Suprapubic skin (tissue), 4 donors: ENCODE measurements at regions not wholly inside any gene's neighbourhood (a gene's known extent, or its start where the extent isn't known, plus 50 kb on each side); places are given as distances from the start of the nearest gene placed in this dataset.

Experiments
- DNase-seq, 2 donors: peaks; one replicate each; pipeline ENCODE4 v3.0.0-alpha.2; 2019; ENCODE audit warnings: low spot score in 2 of 2
- H3K27ac ChIP-seq: fragments of 200-600 bp; sonication (generic); one replicate; pipeline ENCODE4 v1.5.1; 2019
- H3K27me3 ChIP-seq: fragments of 200-600 bp; sonication (generic); one replicate; pipeline ENCODE4 v1.5.1; 2019
- H3K36me3 ChIP-seq: fragments of 200-600 bp; sonication (generic); one replicate; pipeline ENCODE4 v1.5.1; 2019
- H3K4me1 ChIP-seq: fragments of 200-600 bp; sonication (generic); one replicate; pipeline ENCODE4 v1.5.1; 2019
- H3K4me3 ChIP-seq: fragments of 200-600 bp; sonication (generic); one replicate; pipeline ENCODE4 v1.5.1; 2019; ENCODE audit warnings: mild to moderate bottlenecking
- H3K9me3 ChIP-seq: fragments of 200-600 bp; sonication (generic); one replicate; pipeline ENCODE4 v1.5.1; 2019
- CTCF ChIP-seq, 2 donors: fragments of 200-600 bp in 1 of 2; fragments of 450-650 bp in 1 of 2; sonication (generic) in 1 of 2; IDR thresholded peaks; one replicate each; pipeline ENCODE4 v1.5.1; 2016 to 2019; ENCODE audit warnings: antibody characterized with exemption in 2 of 2, mild to moderate bottlenecking in 1 of 2, moderate library complexity in 1 of 2
- EP300 ChIP-seq: sonication (generic); formaldehyde crosslinking; IDR thresholded peaks from one replicate; pipeline ENCODE4 v1.6.1; 2017; ENCODE audit warnings: antibody characterized with exemption
- POLR2A ChIP-seq, 2 donors: fragments of 450-650 bp; IDR thresholded peaks; one replicate each; pipeline ENCODE4 v1.6.1; 2017; ENCODE audit warnings: antibody characterized with exemption in 2 of 2, mild to moderate bottlenecking in 2 of 2, moderate library complexity in 2 of 2
- POLR2AphosphoS5 ChIP-seq, 3 donors: sonication (generic); formaldehyde crosslinking; IDR thresholded peaks; one replicate each; pipeline ENCODE4 v1.6.1; 2017; ENCODE audit warnings: antibody characterized with exemption in 3 of 3
- WGBS: methylation state at CpG from one replicate; pipeline ENCODE4 v1.1.5; 2018; 5-methylcytosine and 5-hydroxymethylcytosine counted together

- WGBS, result 98% methylated on average over 8 of the region's 8 CpGs
- Histone ChIP-seq H3K4me1 (peaks cover 2% of the 10 kb centered on the region), H3K36me3 (no peaks in the 10 kb centered on the region), H3K27ac (no peak overlapping the region), H3K9me3 (peaks cover 5% of the 10 kb centered on the region), H3K27me3 (no peaks in the 10 kb centered on the region), H3K4me3 (no peak overlapping the region)
- TF ChIP-seq POLR2A (IDR thresholded peaks at IDR 0.05), result no peak
- no peak for TF ChIP-seq CTCF (IDR thresholded peaks at IDR 0.05)
- no peak for TF ChIP-seq POLR2AphosphoS5 (IDR thresholded peaks at IDR 0.05)
- no peak for TF ChIP-seq EP300
- DNase-seq, result peak in 1 of 2 donors; percentile 47
Measured at GRCh38 chr11:69386594-69387408, 92.8 kb downstream of the MYEOV start.

GRCh38 chr11:69387409-69387885, 93.5 kb downstream of the MYEOV start:
- Histone ChIP-seq H3K4me3 (no peak overlapping the region), H3K27ac (no peak overlapping the region), H3K4me1 (no peaks in the 10 kb centered on the region), H3K27me3 (no peaks in the 10 kb centered on the region), H3K9me3 (peaks cover 5% of the 10 kb centered on the region), H3K36me3 (no peaks in the 10 kb centered on the region)
- 78% methylated on average over 3 of the region's 3 CpGs for WGBS
- TF ChIP-seq POLR2AphosphoS5 (IDR thresholded peaks at IDR 0.05) (no peak), CTCF (IDR thresholded peaks at IDR 0.05) (no peak), EP300 (no peak), POLR2A (IDR thresholded peaks at IDR 0.05) (no peak)
- peak in 1 of 2 donors; percentile 29 for DNase-seq

DNA sequence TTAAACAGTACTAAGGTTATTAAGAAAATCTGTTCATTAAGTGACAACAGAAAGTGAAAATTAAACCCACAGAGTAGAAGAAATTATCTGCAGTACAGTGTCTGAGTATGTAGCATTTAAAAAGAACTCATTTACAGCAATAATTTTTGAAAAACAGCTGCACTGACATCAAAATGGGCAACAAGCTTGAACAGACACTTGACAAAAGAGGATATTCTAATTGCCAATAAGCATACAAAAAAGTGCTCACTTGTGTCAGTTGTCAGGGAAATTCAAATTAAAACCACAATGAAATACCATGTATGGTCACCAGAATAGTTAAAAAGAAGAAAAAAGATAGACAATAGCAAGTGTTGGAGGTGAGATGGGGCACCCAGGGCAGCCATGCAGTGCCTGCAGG, 93.3 kb upstream of the LINC01488 start:
- no peaks in the 10 kb centered on the region for H3K27me3 ChIP-seq
- no peaks in the 10 kb centered on the region for H3K36me3 ChIP-seq
- DNase-seq, result no peak

GRCh38 chr11:69388661-69389060, 92.8 kb upstream of the LINC01488 start:
- no peaks in the 10 kb centered on the region for H3K27me3 ChIP-seq
- WGBS, result 50% methylated on average over 2 of the region's 2 CpGs
- no peaks in the 10 kb centered on the region for H3K36me3 ChIP-seq
- H3K4me1 ChIP-seq, result no peaks in the 10 kb centered on the region
- TF ChIP-seq CTCF (IDR thresholded peaks at IDR 0.05) (no peak), EP300 (no peak), POLR2AphosphoS5 (IDR thresholded peaks at IDR 0.05) (no peak), POLR2A (IDR thresholded peaks at IDR 0.05) (no peak)
- H3K27ac ChIP-seq, result no peak overlapping the region
- peaks cover 5% of the 10 kb centered on the region for H3K9me3 ChIP-seq
- H3K4me3 ChIP-seq, result no peak overlapping the region
- DNase-seq, result no peak

More for the DNA sequence above, 93.3 kb upstream of the LINC01488 start:
- peaks cover 5% of the 10 kb centered on the region for H3K9me3 ChIP-seq
- H3K4me1 ChIP-seq, result no peaks in the 10 kb centered on the region
- H3K27ac ChIP-seq, result no peak overlapping the region
- TF ChIP-seq EP300 (no peak), POLR2AphosphoS5 (IDR thresholded peaks at IDR 0.05) (no peak), POLR2A (IDR thresholded peaks at IDR 0.05) (no peak), CTCF (IDR thresholded peaks at IDR 0.05) (no peak)
- no peak overlapping the region for H3K4me3 ChIP-seq

- H3K9me3 ChIP-seq, result peaks cover 5% of the 10 kb centered on the region
- H3K4me1 ChIP-seq, result no peaks in the 10 kb centered on the region
- H3K4me3 ChIP-seq, result no peak overlapping the region
- WGBS, result 66% methylated on average over 8 of the region's 8 CpGs
- TF ChIP-seq POLR2A (IDR thresholded peaks at IDR 0.05) (no peak), CTCF (IDR thresholded peaks at IDR 0.05) (no peak), EP300 (no peak), POLR2AphosphoS5 (IDR thresholded peaks at IDR 0.05) (no peak)
- H3K27me3 ChIP-seq, result no peaks in the 10 kb centered on the region
- no peak overlapping the region for H3K27ac ChIP-seq
- no peak for DNase-seq
- H3K36me3 ChIP-seq, result no peaks in the 10 kb centered on the region
Measured at GRCh38 chr11:69390561-69390960, 90.9 kb upstream of the LINC01488 start.
